ENCODE measurements at regions not wholly inside any gene's neighbourhood (a gene's known extent, or its start where the extent isn't known, plus 50 kb on each side); places are given as distances from the start of the nearest gene placed in this dataset.

DNA sequence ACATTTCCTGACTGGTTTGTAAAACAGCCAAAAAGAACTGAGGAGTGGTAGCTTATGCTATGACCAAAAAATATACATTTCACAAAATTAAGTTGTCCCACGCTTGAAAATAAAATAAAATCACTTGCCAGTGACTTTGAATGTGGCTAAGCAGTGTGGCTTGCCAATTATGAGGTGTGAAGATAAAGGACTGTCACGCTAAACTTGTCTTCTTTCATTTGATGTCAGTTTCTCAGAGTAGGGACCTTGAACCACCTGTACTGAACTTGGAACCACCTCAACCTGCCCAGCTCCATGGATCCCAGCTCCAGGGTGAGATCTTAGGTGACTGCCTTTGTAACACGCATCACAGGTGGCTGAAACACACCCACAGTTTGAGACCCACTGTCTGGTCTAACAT, 113.7 kb upstream of the TBL1X start:
- TF ChIP-seq JUNB (IDR thresholded peaks at IDR 0.05; ENCODE audit: unreplicated experiment) (no peak), ZNF331 (CRISPR knock-in tag; IDR thresholded peaks at IDR 0.05; ENCODE audit: low read depth) (no peak), EZH2 (IDR thresholded peaks at IDR 0.05; ENCODE audit: low read depth, unreplicated experiment) (no peak), CREB1 (CRISPR knock-in tag; IDR thresholded peaks at IDR 0.05; ENCODE audit: low read depth) (no peak), EZH2phosphoT487 (IDR thresholded peaks at IDR 0.05; ENCODE audit: unreplicated experiment) (no peak), ZNF114 (CRISPR knock-in tag; IDR thresholded peaks at IDR 0.05) (no peak), NANOG (IDR thresholded peaks at IDR 0.05; ENCODE audit: borderline replicate concordance) (no peak), POLR2AphosphoS5 (IDR thresholded peaks at IDR 0.05; ENCODE audit: low read depth) (no peak), STAT1 (IDR thresholded peaks at IDR 0.05; ENCODE audit: unreplicated experiment) (no peak)
- TF ChIP-seq, protein P1, sequence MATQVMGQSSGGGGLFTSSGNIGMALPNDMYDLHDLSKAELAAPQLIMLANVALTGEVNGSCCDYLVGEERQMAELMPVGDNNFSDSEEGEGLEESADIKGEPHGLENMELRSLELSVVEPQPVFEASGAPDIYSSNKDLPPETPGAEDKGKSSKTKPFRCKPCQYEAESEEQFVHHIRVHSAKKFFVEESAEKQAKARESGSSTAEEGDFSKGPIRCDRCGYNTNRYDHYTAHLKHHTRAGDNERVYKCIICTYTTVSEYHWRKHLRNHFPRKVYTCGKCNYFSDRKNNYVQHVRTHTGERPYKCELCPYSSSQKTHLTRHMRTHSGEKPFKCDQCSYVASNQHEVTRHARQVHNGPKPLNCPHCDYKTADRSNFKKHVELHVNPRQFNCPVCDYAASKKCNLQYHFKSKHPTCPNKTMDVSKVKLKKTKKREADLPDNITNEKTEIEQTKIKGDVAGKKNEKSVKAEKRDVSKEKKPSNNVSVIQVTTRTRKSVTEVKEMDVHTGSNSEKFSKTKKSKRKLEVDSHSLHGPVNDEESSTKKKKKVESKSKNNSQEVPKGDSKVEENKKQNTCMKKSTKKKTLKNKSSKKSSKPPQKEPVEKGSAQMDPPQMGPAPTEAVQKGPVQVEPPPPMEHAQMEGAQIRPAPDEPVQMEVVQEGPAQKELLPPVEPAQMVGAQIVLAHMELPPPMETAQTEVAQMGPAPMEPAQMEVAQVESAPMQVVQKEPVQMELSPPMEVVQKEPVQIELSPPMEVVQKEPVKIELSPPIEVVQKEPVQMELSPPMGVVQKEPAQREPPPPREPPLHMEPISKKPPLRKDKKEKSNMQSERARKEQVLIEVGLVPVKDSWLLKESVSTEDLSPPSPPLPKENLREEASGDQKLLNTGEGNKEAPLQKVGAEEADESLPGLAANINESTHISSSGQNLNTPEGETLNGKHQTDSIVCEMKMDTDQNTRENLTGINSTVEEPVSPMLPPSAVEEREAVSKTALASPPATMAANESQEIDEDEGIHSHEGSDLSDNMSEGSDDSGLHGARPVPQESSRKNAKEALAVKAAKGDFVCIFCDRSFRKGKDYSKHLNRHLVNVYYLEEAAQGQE (IDR thresholded peaks at IDR 0.05; ENCODE audit: unreplicated experiment): no peak
- TF ChIP-seq, protein P2, sequence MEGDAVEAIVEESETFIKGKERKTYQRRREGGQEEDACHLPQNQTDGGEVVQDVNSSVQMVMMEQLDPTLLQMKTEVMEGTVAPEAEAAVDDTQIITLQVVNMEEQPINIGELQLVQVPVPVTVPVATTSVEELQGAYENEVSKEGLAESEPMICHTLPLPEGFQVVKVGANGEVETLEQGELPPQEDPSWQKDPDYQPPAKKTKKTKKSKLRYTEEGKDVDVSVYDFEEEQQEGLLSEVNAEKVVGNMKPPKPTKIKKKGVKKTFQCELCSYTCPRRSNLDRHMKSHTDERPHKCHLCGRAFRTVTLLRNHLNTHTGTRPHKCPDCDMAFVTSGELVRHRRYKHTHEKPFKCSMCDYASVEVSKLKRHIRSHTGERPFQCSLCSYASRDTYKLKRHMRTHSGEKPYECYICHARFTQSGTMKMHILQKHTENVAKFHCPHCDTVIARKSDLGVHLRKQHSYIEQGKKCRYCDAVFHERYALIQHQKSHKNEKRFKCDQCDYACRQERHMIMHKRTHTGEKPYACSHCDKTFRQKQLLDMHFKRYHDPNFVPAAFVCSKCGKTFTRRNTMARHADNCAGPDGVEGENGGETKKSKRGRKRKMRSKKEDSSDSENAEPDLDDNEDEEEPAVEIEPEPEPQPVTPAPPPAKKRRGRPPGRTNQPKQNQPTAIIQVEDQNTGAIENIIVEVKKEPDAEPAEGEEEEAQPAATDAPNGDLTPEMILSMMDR (conservative IDR thresholded peaks at IDR 0.05; ENCODE audit: low read depth in 2 of 2): no peak
- TF ChIP-seq, protein P3, sequence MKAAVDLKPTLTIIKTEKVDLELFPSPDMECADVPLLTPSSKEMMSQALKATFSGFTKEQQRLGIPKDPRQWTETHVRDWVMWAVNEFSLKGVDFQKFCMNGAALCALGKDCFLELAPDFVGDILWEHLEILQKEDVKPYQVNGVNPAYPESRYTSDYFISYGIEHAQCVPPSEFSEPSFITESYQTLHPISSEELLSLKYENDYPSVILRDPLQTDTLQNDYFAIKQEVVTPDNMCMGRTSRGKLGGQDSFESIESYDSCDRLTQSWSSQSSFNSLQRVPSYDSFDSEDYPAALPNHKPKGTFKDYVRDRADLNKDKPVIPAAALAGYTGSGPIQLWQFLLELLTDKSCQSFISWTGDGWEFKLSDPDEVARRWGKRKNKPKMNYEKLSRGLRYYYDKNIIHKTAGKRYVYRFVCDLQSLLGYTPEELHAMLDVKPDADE (IDR thresholded peaks at IDR 0.05): no peak
- TF ChIP-seq, protein P4, sequence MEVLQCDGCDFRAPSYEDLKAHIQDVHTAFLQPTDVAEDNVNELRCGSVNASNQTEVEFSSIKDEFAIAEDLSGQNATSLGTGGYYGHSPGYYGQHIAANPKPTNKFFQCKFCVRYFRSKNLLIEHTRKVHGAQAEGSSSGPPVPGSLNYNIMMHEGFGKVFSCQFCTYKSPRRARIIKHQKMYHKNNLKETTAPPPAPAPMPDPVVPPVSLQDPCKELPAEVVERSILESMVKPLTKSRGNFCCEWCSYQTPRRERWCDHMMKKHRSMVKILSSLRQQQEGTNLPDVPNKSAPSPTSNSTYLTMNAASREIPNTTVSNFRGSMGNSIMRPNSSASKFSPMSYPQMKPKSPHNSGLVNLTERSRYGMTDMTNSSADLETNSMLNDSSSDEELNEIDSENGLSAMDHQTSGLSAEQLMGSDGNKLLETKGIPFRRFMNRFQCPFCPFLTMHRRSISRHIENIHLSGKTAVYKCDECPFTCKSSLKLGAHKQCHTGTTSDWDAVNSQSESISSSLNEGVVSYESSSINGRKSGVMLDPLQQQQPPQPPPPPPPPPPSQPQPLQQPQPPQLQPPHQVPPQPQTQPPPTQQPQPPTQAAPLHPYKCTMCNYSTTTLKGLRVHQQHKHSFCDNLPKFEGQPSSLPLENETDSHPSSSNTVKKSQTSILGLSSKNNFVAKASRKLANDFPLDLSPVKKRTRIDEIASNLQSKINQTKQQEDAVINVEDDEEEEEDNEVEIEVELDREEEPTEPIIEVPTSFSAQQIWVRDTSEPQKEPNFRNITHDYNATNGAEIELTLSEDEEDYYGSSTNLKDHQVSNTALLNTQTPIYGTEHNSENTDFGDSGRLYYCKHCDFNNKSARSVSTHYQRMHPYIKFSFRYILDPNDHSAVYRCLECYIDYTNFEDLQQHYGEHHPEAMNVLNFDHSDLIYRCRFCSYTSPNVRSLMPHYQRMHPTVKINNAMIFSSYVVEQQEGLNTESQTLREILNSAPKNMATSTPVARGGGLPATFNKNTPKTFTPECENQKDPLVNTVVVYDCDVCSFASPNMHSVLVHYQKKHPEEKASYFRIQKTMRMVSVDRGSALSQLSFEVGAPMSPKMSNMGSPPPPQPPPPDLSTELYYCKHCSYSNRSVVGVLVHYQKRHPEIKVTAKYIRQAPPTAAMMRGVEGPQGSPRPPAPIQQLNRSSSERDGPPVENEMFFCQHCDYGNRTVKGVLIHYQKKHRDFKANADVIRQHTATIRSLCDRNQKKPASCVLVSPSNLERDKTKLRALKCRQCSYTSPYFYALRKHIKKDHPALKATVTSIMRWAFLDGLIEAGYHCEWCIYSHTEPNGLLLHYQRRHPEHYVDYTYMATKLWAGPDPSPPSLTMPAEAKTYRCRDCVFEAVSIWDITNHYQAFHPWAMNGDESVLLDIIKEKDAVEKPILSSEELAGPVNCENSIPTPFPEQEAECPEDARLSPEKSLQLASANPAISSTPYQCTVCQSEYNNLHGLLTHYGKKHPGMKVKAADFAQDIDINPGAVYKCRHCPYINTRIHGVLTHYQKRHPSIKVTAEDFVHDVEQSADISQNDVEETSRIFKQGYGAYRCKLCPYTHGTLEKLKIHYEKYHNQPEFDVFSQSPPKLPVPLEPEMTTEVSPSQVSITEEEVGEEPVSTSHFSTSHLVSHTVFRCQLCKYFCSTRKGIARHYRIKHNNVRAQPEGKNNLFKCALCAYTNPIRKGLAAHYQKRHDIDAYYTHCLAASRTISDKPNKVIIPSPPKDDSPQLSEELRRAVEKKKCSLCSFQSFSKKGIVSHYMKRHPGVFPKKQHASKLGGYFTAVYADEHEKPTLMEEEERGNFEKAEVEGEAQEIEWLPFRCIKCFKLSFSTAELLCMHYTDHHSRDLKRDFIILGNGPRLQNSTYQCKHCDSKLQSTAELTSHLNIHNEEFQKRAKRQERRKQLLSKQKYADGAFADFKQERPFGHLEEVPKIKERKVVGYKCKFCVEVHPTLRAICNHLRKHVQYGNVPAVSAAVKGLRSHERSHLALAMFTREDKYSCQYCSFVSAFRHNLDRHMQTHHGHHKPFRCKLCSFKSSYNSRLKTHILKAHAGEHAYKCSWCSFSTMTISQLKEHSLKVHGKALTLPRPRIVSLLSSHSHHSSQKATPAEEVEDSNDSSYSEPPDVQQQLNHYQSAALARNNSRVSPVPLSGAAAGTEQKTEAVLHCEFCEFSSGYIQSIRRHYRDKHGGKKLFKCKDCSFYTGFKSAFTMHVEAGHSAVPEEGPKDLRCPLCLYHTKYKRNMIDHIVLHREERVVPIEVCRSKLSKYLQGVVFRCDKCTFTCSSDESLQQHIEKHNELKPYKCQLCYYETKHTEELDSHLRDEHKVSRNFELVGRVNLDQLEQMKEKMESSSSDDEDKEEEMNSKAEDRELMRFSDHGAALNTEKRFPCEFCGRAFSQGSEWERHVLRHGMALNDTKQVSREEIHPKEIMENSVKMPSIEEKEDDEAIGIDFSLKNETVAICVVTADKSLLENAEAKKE (CRISPR knock-in tag; IDR thresholded peaks at IDR 0.05): no peak
- H4K20me1 ChIP-seq (replicated peaks; ENCODE audit: insufficient read depth): no peaks in the 10 kb centered on the region
- no peaks in the 10 kb centered on the region for H3K36me3 ChIP-seq (ENCODE audit: insufficient read depth)
- peaks cover 11% of the 10 kb centered on the region; the same call in 1 of the 2 replicates for H3K4me1 ChIP-seq (ENCODE audit: insufficient read depth)
- H3K4me2 ChIP-seq: no peak overlapping the region
- Mint-ChIP-seq H3K4me3 (no peak overlapping the region), H3K36me3 (ENCODE audit: low read depth) (no peaks in the 10 kb centered on the region), H3K27ac (no peak overlapping the region), H3K9me3 (no peaks in the 10 kb centered on the region), H3K27me3 (ENCODE audit: insufficient read depth, low read depth, poor library complexity) (peaks cover 3% of the 10 kb centered on the region), H3K4me1 (peaks cover 15% of the 10 kb centered on the region)
- ATAC-seq: no peak
- H3K9me2 ChIP-seq (ENCODE audit: insufficient read depth): no peaks in the 10 kb centered on the region
- H3K79me2 ChIP-seq (replicated peaks; ENCODE audit: insufficient read depth): no peaks in the 10 kb centered on the region
- H3K27ac ChIP-seq (ENCODE audit: low read depth): no peak overlapping the region
- H2AFZ ChIP-seq: no peak overlapping the region
- H3K4me3 ChIP-seq: no peak overlapping the region
- no peak for DNase-seq (ENCODE audit: low spot score)
- H3F3A ChIP-seq (replicated peaks; ENCODE audit: low read depth): no peaks in the 10 kb centered on the region
- no peaks in the 10 kb centered on the region for H3K27me3 ChIP-seq (ENCODE audit: insufficient read depth)

Data from GM23338 (cell line).